Upper lobe of left lung (tissue), 6 donors: ENCODE measurements at regions not wholly inside any gene's neighbourhood (a gene's known extent, or its start where the extent isn't known, plus 50 kb on each side); places are given as distances from the start of the nearest gene placed in this dataset.
A peak's percentile ranks its signal among the peaks of the same experiment; 100 is the strongest.

Source experiments
- ATAC-seq, 2 donors: fragments of 200-7000 bp; cut with Tn5 transposase; one replicate each; pipeline ENCODE4 v1.9.1; 2022; ENCODE audit warnings: mild to moderate bottlenecking in 2 of 2, moderate library complexity in 2 of 2; ENCODE audit not compliant: low FRiP score in 2 of 2
- DNase-seq, 2 donors: peaks; one replicate each; pipeline ENCODE4 v3.0.0-alpha.2; 2019 to 2020
- H3K27ac ChIP-seq, 4 donors: fragments of 200-600 bp; sonication (generic); one replicate each; pipeline ENCODE4 v1.5.1; 2016 to 2019
- H3K27me3 ChIP-seq, 4 donors: fragments of 200-600 bp; sonication (generic); one replicate each; pipeline ENCODE4 v1.5.1; 2017 to 2019
- H3K36me3 ChIP-seq, 4 donors: fragments of 200-600 bp; sonication (generic); one replicate each; pipeline ENCODE4 v1.5.1; 2016 to 2019
- H3K4me1 ChIP-seq, 4 donors: fragments of 200-600 bp; sonication (generic); one replicate each; pipeline ENCODE4 v1.5.1; 2018 to 2019
- H3K4me3 ChIP-seq, 4 donors: fragments of 200-600 bp; sonication (generic); one replicate each; pipeline ENCODE4 v1.5.1; 2017 to 2019; ENCODE audit warnings: mild to moderate bottlenecking in 2 of 4, moderate library complexity in 1 of 4
- H3K9me3 ChIP-seq, 4 donors: fragments of 200-600 bp; sonication (generic); one replicate each; pipeline ENCODE4 v1.5.1; 2018 to 2019
- EP300 ChIP-seq, 4 donors: sonication (generic); formaldehyde crosslinking; IDR thresholded peaks; one replicate each; pipeline ENCODE4 v1.5.1; 2017; ENCODE audit warnings: antibody characterized with exemption in 4 of 4, control low read depth in 2 of 4
- POLR2A ChIP-seq, 4 donors: fragments of 450-650 bp; IDR thresholded peaks; one replicate each; pipeline ENCODE4 v1.5.1; 2016 to 2017; ENCODE audit warnings: antibody characterized with exemption in 4 of 4, mild to moderate bottlenecking in 2 of 4
- POLR2AphosphoS5 ChIP-seq, 2 donors: sonication (generic); formaldehyde crosslinking; IDR thresholded peaks; one replicate each; pipeline ENCODE4 v1.5.1; 2017; ENCODE audit warnings: antibody characterized with exemption in 2 of 2
- WGBS, 2 donors: methylation state at CpG; one replicate each; pipeline ENCODE4 v1.1.5; 2017 to 2018; 5-methylcytosine and 5-hydroxymethylcytosine counted together
- TF ChIP-seq, protein P1 (sequence below), 6 experiments: fragments of 450-650 bp in 4 of 6; fragments of 200-600 bp in 2 of 6; sonication (generic) in 2 of 6; IDR thresholded peaks; one replicate each; pipeline ENCODE4 v1.5.1; 2016 to 2019; ENCODE audit warnings: antibody characterized with exemption in 6 of 6
- donor health status: DM: no; HTN: no; CAD: no; lungs with moderate emphysema.
- donor health status: DM: no; HTN: yes; CAD: no; lungs with severe emphysema.

DNA sequence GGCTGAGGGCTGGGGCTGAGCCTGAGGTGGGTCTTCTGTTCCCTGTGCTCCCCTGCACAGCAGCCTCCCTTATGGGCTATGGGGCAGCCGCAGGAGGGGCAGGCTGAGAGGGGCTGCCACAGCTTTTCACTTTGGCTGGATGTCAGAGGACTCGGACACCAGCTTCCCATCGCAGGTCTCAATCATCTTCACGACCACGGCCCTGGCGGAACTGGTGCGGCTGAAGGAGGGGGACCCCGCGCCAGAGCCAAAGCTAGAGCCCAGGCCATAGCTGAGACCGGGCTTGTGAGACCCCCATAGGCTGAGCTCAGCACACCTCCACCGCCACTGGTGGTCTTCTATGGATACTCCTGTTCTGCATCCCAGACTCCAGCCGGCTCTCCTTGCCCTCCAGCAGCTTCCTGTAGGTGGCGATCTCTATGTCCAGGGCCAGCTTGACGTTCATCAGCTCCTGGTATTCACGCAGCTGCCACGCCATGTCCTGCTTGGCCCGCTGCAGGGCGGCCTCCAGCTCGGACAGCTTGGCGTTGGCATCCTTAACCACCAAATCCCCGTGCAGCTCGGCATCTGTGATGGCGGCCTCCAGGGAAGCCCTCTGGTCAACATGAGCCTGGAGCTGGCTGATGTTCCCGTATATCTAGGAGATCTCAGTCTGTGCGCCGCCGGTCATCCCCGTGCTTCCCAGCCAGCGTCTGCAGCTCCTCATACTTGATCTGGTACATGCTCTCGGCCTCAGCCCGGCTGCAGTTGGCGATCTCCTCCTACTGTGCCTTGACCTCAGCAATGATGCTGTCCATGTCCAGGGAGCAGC is 181.7 kb upstream of the SYNPR start:
- H3K9me3 ChIP-seq, result no peaks in the 10 kb centered on the region
- no peak overlapping the region for H3K4me3 ChIP-seq
- DNase-seq (peak in 1 of 2 donors; percentile 48), ATAC-seq (peak in 1 of 2 donors; percentile 30)
- H3K27me3 ChIP-seq, result no peaks in the 10 kb centered on the region
- TF ChIP-seq POLR2A (IDR thresholded peaks at IDR 0.05) (no peak), POLR2AphosphoS5 (IDR thresholded peaks at IDR 0.05) (no peak), EP300 (IDR thresholded peaks at IDR 0.05) (no peak)
- TF ChIP-seq, protein P1, sequence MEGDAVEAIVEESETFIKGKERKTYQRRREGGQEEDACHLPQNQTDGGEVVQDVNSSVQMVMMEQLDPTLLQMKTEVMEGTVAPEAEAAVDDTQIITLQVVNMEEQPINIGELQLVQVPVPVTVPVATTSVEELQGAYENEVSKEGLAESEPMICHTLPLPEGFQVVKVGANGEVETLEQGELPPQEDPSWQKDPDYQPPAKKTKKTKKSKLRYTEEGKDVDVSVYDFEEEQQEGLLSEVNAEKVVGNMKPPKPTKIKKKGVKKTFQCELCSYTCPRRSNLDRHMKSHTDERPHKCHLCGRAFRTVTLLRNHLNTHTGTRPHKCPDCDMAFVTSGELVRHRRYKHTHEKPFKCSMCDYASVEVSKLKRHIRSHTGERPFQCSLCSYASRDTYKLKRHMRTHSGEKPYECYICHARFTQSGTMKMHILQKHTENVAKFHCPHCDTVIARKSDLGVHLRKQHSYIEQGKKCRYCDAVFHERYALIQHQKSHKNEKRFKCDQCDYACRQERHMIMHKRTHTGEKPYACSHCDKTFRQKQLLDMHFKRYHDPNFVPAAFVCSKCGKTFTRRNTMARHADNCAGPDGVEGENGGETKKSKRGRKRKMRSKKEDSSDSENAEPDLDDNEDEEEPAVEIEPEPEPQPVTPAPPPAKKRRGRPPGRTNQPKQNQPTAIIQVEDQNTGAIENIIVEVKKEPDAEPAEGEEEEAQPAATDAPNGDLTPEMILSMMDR (IDR thresholded peaks at IDR 0.05), result no peak
- H3K36me3 ChIP-seq, result no peaks in the 10 kb centered on the region
- 88 to 93% methylated on average over 17 to 27 of the region's 32 CpGs for WGBS, 2 donors
- H3K27ac ChIP-seq, result no peak overlapping the region
- no peaks in the 10 kb centered on the region for H3K4me1 ChIP-seq

DNA sequence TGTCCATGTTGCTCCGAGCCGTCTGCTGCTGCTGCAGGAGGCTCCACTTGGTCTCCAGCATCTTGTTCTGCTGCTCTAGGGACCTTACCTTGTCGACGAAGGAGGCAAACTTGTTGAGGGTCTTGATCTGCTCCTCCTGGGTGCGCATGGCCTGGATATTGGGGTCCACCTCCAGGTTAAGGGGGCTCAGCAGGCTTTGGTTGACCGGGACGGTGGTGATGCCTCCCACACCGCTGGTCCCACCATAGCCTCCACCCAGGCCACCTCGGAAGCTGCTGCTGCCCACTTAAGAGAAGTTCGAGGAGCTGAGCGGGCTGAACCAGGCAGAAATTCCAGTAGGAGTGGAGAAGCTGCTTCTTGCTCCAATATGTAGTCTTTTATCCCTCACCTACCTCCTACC is 180.7 kb upstream of the SYNPR start:
- DNase-seq, result peak in 1 of 2 donors; percentile 19
- 89 to 90% methylated on average over 10 to 11 of the region's 11 CpGs for WGBS, 2 donors
- no peaks in the 10 kb centered on the region for H3K4me1 ChIP-seq
- no peak overlapping the region for H3K4me3 ChIP-seq
- ATAC-seq, result no peak
- no peaks in the 10 kb centered on the region for H3K27me3 ChIP-seq
- no peak overlapping the region for H3K27ac ChIP-seq
- H3K36me3 ChIP-seq, result no peaks in the 10 kb centered on the region
- TF ChIP-seq POLR2AphosphoS5 (IDR thresholded peaks at IDR 0.05), result no peak
- no peak for TF ChIP-seq EP300 (IDR thresholded peaks at IDR 0.05)
- TF ChIP-seq POLR2A (IDR thresholded peaks at IDR 0.05), result no peak
- TF ChIP-seq, protein P1 (IDR thresholded peaks at IDR 0.05), result no peak
- H3K9me3 ChIP-seq, result no peaks in the 10 kb centered on the region

DNA sequence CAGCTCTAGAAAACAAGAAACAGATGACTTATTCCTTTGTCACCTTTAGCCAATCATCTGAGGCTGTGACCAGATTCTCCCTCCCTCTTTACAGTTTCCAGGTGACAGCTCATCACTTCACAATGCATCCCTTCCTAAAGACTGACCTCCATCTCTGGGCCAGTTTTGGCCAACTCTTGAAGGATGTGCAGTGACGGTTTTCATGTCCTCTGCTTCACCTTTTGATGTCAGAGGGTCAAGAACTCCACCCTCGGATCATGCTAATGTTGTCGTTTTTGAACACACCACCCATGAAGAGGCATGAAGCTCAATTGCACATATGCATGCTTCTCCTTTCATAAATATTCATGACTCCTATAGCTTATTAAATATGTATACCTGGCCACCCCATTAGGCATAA is 161.2 kb upstream of the SYNPR start:
- Histone ChIP-seq H3K27ac (no peak overlapping the region), H3K27me3 (no peaks in the 10 kb centered on the region), H3K4me1 (no peaks in the 10 kb centered on the region), H3K9me3 (no peaks in the 10 kb centered on the region), H3K36me3 (no peaks in the 10 kb centered on the region), H3K4me3 (no peak overlapping the region)
- 76 to 79% methylated on average over 3 of the region's 3 CpGs for WGBS, 2 donors
- DNase-seq (no peak), ATAC-seq (no peak)
- TF ChIP-seq POLR2A (IDR thresholded peaks at IDR 0.05) (no peak), POLR2AphosphoS5 (IDR thresholded peaks at IDR 0.05) (no peak), EP300 (IDR thresholded peaks at IDR 0.05) (no peak)
- TF ChIP-seq, protein P1 (IDR thresholded peaks at IDR 0.05), result no peak

DNA sequence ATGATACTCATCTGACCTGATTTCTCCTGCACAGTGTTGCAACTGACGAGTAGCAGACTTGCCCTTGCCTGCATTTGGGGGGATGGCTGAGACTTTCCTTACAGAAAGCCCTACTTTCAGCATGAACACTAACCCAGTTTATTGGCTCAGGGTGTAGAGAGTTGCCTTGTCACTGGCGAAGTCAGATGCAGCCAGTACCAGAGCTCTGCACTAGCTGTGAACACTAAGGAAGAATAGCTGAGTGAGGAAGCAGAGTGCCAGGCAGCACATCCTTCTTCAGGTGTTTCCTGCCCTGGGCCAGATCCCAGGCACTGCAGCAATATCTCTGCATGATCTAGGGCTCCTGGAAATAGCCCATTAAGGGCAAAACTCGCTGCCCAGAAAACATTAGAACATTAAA is 154.0 kb upstream of the SYNPR start:
- DNase-seq (no peak), ATAC-seq (no peak)
- H3K4me1 ChIP-seq, result no peaks in the 10 kb centered on the region
- H3K9me3 ChIP-seq, result no peaks in the 10 kb centered on the region
- no peaks in the 10 kb centered on the region for H3K36me3 ChIP-seq
- no peak overlapping the region for H3K4me3 ChIP-seq
- H3K27ac ChIP-seq, result no peak overlapping the region
- no peak for TF ChIP-seq POLR2AphosphoS5 (IDR thresholded peaks at IDR 0.05)
- TF ChIP-seq POLR2A (IDR thresholded peaks at IDR 0.05), result no peak
- TF ChIP-seq, protein P1 (IDR thresholded peaks at IDR 0.05), result no peak
- TF ChIP-seq EP300 (IDR thresholded peaks at IDR 0.05), result no peak
- no peaks in the 10 kb centered on the region for H3K27me3 ChIP-seq
- 41 to 60% methylated on average over 3 of the region's 3 CpGs for WGBS, 2 donors

DNA sequence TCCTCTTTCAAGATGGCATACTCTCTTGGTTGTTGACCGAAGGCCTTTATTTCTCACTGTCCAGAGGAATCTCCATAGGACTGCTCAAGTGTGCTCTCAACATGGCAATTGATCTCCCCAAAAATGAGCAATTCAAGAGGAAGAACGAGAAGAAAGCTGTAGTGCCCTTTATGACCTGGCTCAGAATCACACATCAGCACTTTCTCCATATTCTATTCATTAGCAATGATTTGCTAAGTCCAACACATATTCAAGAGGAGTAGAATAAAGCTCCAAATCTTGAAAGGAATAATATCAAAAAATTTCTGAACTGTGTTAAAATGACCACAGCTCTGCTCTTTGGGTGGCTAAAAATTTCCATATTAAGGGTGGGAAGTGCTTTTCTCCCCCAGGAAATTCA is 151.6 kb upstream of the SYNPR start:
- WGBS, 2 donors, result 73 to 77% methylated on average over 2 of the region's 2 CpGs
- no peaks in the 10 kb centered on the region for H3K9me3 ChIP-seq
- H3K27ac ChIP-seq, result no peak overlapping the region
- no peak for ATAC-seq
- no peak overlapping the region for H3K4me3 ChIP-seq
- no peaks in the 10 kb centered on the region for H3K27me3 ChIP-seq
- no peaks in the 10 kb centered on the region for H3K36me3 ChIP-seq
- no peak for DNase-seq
- TF ChIP-seq POLR2A (IDR thresholded peaks at IDR 0.05) (no peak), POLR2AphosphoS5 (IDR thresholded peaks at IDR 0.05) (no peak), EP300 (IDR thresholded peaks at IDR 0.05) (no peak)
- TF ChIP-seq, protein P1 (IDR thresholded peaks at IDR 0.05), result no peak
- no peaks in the 10 kb centered on the region for H3K4me1 ChIP-seq
